Chondrocyte (in vitro differentiated cells): ENCODE measurements at regions not wholly inside any gene's neighbourhood (a gene's known extent, or its start where the extent isn't known, plus 50 kb on each side); places are given as distances from the start of the nearest gene placed in this dataset.
"Not testable (repeated sequence)": the region's sequence is repeated elsewhere in the genome, so short reads cannot be mapped to it uniquely, and the experiment has no call there.

Source experiments
- DNase-seq: peaks from one replicate; pipeline ENCODE4 v3.0.0; 2021; ENCODE audit warnings: mixed read lengths, low spot score
- H3K27ac Mint-ChIP-seq: one replicate; pipeline ENCODE4 v1.8.0; 2021; ENCODE audit warnings: mild to moderate bottlenecking, moderate library complexity, mixed read lengths; ENCODE audit not compliant: unreplicated experiment
- H3K27me3 Mint-ChIP-seq: 2 replicates; pipeline ENCODE4 v1.8.0; 2021; ENCODE audit warnings: low read depth, mixed read lengths
- H3K36me3 Mint-ChIP-seq: 2 replicates; pipeline ENCODE4 v1.8.0; 2021; ENCODE audit warnings: low read depth, mixed read lengths
- H3K4me1 Mint-ChIP-seq: 2 replicates; pipeline ENCODE4 v1.8.0; 2021; ENCODE audit warnings: low read depth, mild to moderate bottlenecking, mixed read lengths
- H3K4me3 Mint-ChIP-seq: one replicate; pipeline ENCODE4 v1.8.0; 2021; ENCODE audit warnings: mild to moderate bottlenecking, moderate library complexity, mixed read lengths; ENCODE audit not compliant: unreplicated experiment
- H3K9me3 Mint-ChIP-seq: 2 replicates; pipeline ENCODE4 v1.8.0; 2021; ENCODE audit warnings: low read depth, mixed read lengths
- TF ChIP-seq, protein P1 (sequence below): fragments of 200-600 bp; sonication (generic); IDR thresholded peaks from 2 replicates; pipeline ENCODE4 v1.5.0; 2021; ENCODE audit warnings: antibody characterized with exemption, mild to moderate bottlenecking, moderate library complexity

DNA sequence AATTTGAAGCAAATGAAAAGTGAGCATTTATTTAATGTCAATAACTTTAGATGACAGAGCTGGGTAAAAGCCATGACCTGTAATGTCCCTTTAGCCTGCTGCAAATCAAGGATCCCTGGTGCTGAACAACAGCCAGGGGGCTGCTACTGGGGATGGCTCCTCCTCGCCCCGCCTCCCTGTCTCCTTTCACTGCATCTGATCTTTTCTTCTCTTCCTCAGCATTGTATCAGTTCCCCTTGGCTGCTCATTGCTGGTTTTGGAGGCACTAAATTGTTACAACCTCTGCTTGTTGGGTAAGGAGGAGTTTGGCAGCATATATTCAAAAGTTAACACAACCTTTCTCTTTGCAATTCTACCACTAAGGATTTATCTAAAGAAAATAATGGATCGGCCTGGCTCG lies 236.3 kb upstream of the ID2 start:
- no peak overlapping the region for H3K4me3 Mint-ChIP-seq
- H3K27me3 Mint-ChIP-seq = peaks cover 15% of the 10 kb centered on the region
- no peak for DNase-seq
- H3K36me3 Mint-ChIP-seq = no peaks in the 10 kb centered on the region
- H3K27ac Mint-ChIP-seq = no peak overlapping the region
- no peaks in the 10 kb centered on the region for H3K9me3 Mint-ChIP-seq
- TF ChIP-seq, protein P1, sequence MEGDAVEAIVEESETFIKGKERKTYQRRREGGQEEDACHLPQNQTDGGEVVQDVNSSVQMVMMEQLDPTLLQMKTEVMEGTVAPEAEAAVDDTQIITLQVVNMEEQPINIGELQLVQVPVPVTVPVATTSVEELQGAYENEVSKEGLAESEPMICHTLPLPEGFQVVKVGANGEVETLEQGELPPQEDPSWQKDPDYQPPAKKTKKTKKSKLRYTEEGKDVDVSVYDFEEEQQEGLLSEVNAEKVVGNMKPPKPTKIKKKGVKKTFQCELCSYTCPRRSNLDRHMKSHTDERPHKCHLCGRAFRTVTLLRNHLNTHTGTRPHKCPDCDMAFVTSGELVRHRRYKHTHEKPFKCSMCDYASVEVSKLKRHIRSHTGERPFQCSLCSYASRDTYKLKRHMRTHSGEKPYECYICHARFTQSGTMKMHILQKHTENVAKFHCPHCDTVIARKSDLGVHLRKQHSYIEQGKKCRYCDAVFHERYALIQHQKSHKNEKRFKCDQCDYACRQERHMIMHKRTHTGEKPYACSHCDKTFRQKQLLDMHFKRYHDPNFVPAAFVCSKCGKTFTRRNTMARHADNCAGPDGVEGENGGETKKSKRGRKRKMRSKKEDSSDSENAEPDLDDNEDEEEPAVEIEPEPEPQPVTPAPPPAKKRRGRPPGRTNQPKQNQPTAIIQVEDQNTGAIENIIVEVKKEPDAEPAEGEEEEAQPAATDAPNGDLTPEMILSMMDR = no peak
- H3K4me1 Mint-ChIP-seq = peaks cover 3% of the 10 kb centered on the region

DNA sequence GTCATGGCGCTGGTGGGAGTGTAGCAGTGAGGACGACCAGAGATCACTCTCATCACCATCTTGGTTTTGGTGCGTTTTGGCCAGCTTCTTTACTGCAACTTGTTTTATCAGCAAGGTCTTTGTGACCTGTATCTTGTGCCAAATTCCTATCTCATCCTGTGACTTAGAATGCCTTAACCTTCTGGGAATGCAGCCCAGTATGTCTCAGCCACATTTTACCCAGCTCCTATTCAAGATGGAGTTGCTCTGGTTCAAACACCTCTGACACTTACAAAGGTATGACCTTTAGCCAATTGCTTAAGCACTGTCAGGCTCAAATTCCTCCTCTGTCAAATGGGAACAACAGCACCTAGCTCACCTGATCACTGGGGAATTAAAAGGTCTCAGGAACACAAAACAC lies 235.1 kb upstream of the ID2 start:
- not testable (repeated sequence) for DNase-seq, H3K9me3 Mint-ChIP-seq, H3K4me1 Mint-ChIP-seq, H3K4me3 Mint-ChIP-seq, H3K36me3 Mint-ChIP-seq, H3K27ac Mint-ChIP-seq
- peaks cover 13% of the 10 kb centered on the region for H3K27me3 Mint-ChIP-seq

DNA sequence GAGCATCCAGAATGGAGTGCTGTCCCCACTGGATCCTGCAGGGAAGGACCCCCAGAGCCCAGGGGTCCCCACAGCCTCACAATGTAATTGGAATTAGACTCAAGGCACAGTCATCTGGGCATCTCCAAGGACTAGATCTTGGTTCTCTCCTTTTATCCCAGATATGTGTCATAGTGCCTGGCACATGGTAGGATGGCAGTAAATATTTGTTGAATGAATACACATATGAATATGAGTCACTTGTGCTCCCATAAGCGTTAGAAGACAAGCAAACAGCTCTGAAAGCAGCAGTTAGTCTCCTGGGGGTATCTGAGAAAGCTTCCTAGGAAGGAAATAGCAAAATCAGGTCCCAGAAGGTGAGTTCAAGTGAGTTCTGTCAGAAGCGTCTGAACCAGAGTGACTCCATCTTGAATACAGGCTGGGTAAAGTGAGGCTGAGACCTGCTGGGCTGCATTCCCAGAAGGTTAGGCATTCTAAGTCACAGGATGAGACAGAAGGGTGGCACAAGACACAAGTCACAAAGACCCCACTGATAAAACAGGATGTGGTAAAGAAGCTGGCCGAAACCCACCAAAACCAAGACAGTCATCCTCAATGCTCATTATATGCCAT lies 234.1 kb upstream of the ID2 start:
- no peak for DNase-seq
- Mint-ChIP-seq H3K36me3 (no peaks in the 10 kb centered on the region), H3K4me3 (no peak overlapping the region), H3K27ac (no peak overlapping the region), H3K4me1 (peaks cover 3% of the 10 kb centered on the region), H3K9me3 (no peaks in the 10 kb centered on the region), H3K27me3 (peaks cover 13% of the 10 kb centered on the region)
- TF ChIP-seq, protein P1 = no peak

DNA sequence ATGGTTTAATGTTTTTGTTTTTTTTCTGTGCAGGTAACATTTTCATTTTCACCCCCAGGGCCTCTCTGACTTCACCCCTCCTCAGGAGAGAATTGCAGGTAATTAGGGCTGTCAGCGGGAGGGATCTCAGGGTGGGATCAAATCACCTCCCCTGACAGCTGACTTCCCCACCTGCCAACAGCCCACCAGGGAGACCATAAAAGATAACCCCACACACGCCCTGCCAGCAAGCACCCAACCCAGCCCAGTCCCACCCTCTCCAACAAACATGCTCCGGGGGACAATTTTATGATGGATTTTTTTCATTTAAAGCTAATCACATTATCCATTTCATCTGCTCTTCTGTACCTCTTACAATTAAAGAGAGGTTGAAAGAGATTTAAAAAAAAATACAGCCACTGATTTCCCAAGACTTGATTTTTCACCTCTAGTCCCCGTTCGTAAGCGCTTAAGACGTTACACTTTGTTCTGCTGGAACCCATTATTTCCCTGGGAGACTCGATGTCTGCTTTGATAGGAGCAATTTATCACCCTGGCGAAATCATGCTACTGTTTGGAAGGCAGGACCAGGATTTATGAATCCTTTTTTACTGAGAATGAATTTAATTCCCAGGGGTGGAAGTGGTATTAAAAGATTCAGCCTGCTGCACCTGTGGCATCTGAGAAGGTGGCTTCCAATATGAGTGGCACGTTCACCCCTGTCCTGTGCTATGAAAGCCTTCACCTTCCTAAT lies 232.9 kb upstream of the ID2 start:
- Mint-ChIP-seq H3K36me3 (no peaks in the 10 kb centered on the region), H3K9me3 (no peaks in the 10 kb centered on the region), H3K27me3 (peaks cover 15% of the 10 kb centered on the region)

DNA sequence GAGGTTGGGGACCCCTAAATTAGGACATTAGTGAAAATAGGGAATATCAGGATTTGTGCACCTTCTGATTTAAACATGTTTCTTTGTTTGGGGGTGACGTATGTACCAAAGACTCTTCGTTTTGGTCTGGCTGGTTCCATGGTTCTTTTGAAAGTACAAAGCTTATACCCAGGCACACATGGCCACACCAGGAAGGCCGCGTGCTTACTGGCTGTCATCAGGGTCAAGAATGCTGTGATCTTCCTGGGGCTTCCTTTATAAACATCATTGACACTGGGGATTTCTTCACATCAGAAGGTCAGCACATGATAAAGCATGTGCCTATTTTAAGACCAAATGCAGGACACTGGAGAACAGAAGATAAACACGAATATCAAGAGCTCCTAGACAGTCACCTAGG lies 230.6 kb upstream of the ID2 start:
- DNase-seq = no peak
- Mint-ChIP-seq H3K27me3 (peaks cover 12% of the 10 kb centered on the region), H3K4me3 (no peak overlapping the region), H3K4me1 (peaks cover 3% of the 10 kb centered on the region), H3K36me3 (no peaks in the 10 kb centered on the region), H3K9me3 (no peaks in the 10 kb centered on the region), H3K27ac (no peak overlapping the region)
- TF ChIP-seq, protein P1 = no peak

More for the DNA sequence above, 232.9 kb upstream of the ID2 start:
- DNase-seq = no peak
- TF ChIP-seq, protein P1 = no peak
- Mint-ChIP-seq H3K4me3 (no peak overlapping the region), H3K4me1 (peaks cover 3% of the 10 kb centered on the region), H3K27ac (no peak overlapping the region)

DNA sequence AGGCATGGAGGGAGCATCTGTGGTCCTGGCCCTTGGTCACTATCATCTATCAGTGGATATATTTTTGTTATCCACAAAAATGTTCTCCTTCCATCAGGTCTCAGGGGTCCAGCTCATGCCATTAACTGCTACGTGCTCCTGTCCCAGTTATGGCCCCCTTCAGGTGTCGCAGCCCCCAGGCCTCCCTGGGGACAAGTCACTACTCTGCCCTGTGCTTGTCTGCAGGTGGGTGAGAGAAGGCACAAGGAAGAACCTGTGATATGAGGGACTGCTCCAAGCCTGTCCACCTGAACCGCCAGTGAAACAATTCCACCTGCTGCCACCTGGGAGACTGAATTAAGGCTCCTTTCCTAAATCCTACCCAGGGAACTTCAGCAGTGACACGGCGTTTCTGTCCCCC lies 229.6 kb upstream of the ID2 start:
- H3K4me1 Mint-ChIP-seq = no peaks in the 10 kb centered on the region
- TF ChIP-seq, protein P1 = no peak
- H3K4me3 Mint-ChIP-seq = no peak overlapping the region
- H3K27me3 Mint-ChIP-seq = peaks cover 12% of the 10 kb centered on the region
- no peaks in the 10 kb centered on the region for H3K36me3 Mint-ChIP-seq
- no peak overlapping the region for H3K27ac Mint-ChIP-seq
- DNase-seq = no peak
- H3K9me3 Mint-ChIP-seq = no peaks in the 10 kb centered on the region
